ENCODE measurements at regions not wholly inside any gene's neighbourhood (a gene's known extent, or its start where the extent isn't known, plus 50 kb on each side); places are given as distances from the start of the nearest gene placed in this dataset.
A peak's percentile ranks its signal among the peaks of the same experiment; 100 is the strongest.

- ChIA-PET CTCF (no interaction called here), POLR2A (no interaction called here)
- DNase-seq (ENCODE audit: low read depth, low spot score), result no peak
- H3K4me3 ChIP-seq (ENCODE audit: low read depth, low read length), result no peak overlapping the region
- TF ChIP-seq CTCF (IDR thresholded peaks at IDR 0.05; ENCODE audit: insufficient read depth, low read length, missing control alignments), result no peak
Measured at GRCh38 chr13:82654143-82654542, 1228.1 kb downstream of the SLITRK1 start.

GRCh38 chr13:82647540-82647939 lies 1234.7 kb downstream of the SLITRK1 start:
- H3K4me3 ChIP-seq (ENCODE audit: low read depth, low read length), result no peak overlapping the region
- CTCF ChIA-PET, result no interaction called here
- DNase-seq (ENCODE audit: low read depth, low spot score), result no peak
- no peak for TF ChIP-seq CTCF (IDR thresholded peaks at IDR 0.05; ENCODE audit: insufficient read depth, low read length, missing control alignments)
- POLR2A ChIA-PET, result no interaction called here

GRCh38 chr13:82636119-82636518 lies 1246.2 kb downstream of the SLITRK1 start:
- CTCF ChIA-PET, result no interaction called here
- no peak for TF ChIP-seq CTCF (IDR thresholded peaks at IDR 0.05; ENCODE audit: insufficient read depth, low read length, missing control alignments)
- POLR2A ChIA-PET, result no interaction called here
- H3K4me3 ChIP-seq (ENCODE audit: low read depth, low read length), result no peak overlapping the region
- DNase-seq (ENCODE audit: low read depth, low spot score), result no peak

- ChIA-PET CTCF (no interaction called here), POLR2A (no interaction called here)
- DNase-seq (ENCODE audit: low read depth, low spot score), result no peak
- no peak overlapping the region for H3K4me3 ChIP-seq (ENCODE audit: low read depth, low read length)
- TF ChIP-seq CTCF (IDR thresholded peaks at IDR 0.05; ENCODE audit: insufficient read depth, low read length, missing control alignments), result no peak
Measured at GRCh38 chr13:82634946-82635345, 1247.3 kb downstream of the SLITRK1 start.

- ChIA-PET POLR2A (no interaction called here), CTCF (no interaction called here)
- H3K4me3 ChIP-seq (ENCODE audit: low read depth, low read length), result no peak overlapping the region
- TF ChIP-seq CTCF (IDR thresholded peaks at IDR 0.05; ENCODE audit: insufficient read depth, low read length, missing control alignments), result no peak
- peak; percentile 40 for DNase-seq (ENCODE audit: low read depth, low spot score)
Measured at GRCh38 chr13:82627183-82627582, 1255.1 kb downstream of the SLITRK1 start.

GRCh38 chr13:82625717-82626116 lies 1256.6 kb downstream of the SLITRK1 start:
- DNase-seq (ENCODE audit: low read depth, low spot score), result no peak
- H3K4me3 ChIP-seq (ENCODE audit: low read depth, low read length), result no peak overlapping the region
- CTCF ChIA-PET, result no interaction called here
- POLR2A ChIA-PET, result no interaction called here
- no peak for TF ChIP-seq CTCF (IDR thresholded peaks at IDR 0.05; ENCODE audit: insufficient read depth, low read length, missing control alignments)
